GM12878 (cell line): ENCODE measurements at regions not wholly inside any gene's neighbourhood (a gene's known extent, or its start where the extent isn't known, plus 50 kb on each side); places are given as distances from the start of the nearest gene placed in this dataset.

Source experiments
- ATAC-seq: fragments of 200-7000 bp; cut with Tn5 transposase; 3 replicates; pipeline ENCODE4 v1.9.1; 2020; ENCODE audit warnings: mild to moderate bottlenecking, moderate library complexity
- BruUV-seq: library from RNA; stranded (reverse); fragments of 400-500 nt; replicated peaks from 2 replicates; lab custom pipeline; 2021; lab: Mats Ljungman, UMichigan
- CTCF ChIA-PET: fragments of 300-600 bp; sonication (Branson Sonifier 250); formaldehyde crosslinking; extraction: SDS; loops from one replicate; lab custom pipeline; 2021; ENCODE audit warnings: inconsistent platforms; lab: Yijun Ruan, JAX
- POLR2A ChIA-PET: fragments of 350-600 bp; formaldehyde crosslinking; extraction: SDS; loops from one replicate; lab custom pipeline; 2021; ENCODE audit warnings: inconsistent platforms; lab: Charles Lee
- RAD21 ChIA-PET: fragments of 300-600 bp; sonication (Branson Sonifier 250); formaldehyde crosslinking; loops from one replicate; lab custom pipeline; 2023; ENCODE audit warnings: antibody characterized with exemption; ENCODE audit not compliant: unreplicated experiment; lab: Charles Lee
- SMC1A ChIA-PET: fragments of 300-600 bp; sonication (Branson Sonifier 250); formaldehyde crosslinking; loops from one replicate; lab custom pipeline; 2023; ENCODE audit not compliant: unreplicated experiment, uncharacterized antibody; lab: Charles Lee
- DNase-seq: peaks from one replicate; pipeline ENCODE4 v3.0.0-alpha.2; 2011; ENCODE audit warnings: low read depth, low spot score
- FAIRE-seq: peaks from 3 replicates; lab custom pipeline; 2011; peaks lifted over from hg19 to GRCh38; lab: Jason Lieb, UNC
- H2AFZ ChIP-seq: 2 replicates; pipeline ENCODE4 v1.6.0; 2011; ENCODE audit warnings: low read depth, low read length, control low read depth; ENCODE audit not compliant: control insufficient read depth
- H3K27ac ChIP-seq: 2 replicates; pipeline ENCODE4 v1.5.1; 2011; ENCODE audit warnings: control low read depth; ENCODE audit not compliant: control insufficient read depth, insufficient read depth
- H3K27me3 ChIP-seq, 2 experiments: replicated peaks in 1 of 2; 2 replicates each; pipeline versions ENCODE4 v1.6.0 to v1.6.1; 2011; ENCODE audit warnings: low read length in 1 of 2; ENCODE audit not compliant: control insufficient read depth in 2 of 2, insufficient read depth in 2 of 2
- H3K36me3 ChIP-seq, 2 experiments: 2 replicates each; pipeline ENCODE4 v1.5.1; 2011; ENCODE audit warnings: low read length in 1 of 2; ENCODE audit not compliant: control insufficient read depth in 2 of 2, insufficient read depth in 2 of 2
- H3K4me1 ChIP-seq: 2 replicates; pipeline ENCODE4 v1.6.1; 2011; ENCODE audit warnings: mild to moderate bottlenecking, low read length, moderate library complexity, mixed read lengths; ENCODE audit not compliant: control insufficient read depth, insufficient read depth
- H3K4me2 ChIP-seq: 2 replicates; pipeline ENCODE4 v1.6.0; 2011; ENCODE audit warnings: control low read depth; ENCODE audit not compliant: control insufficient read depth, insufficient read depth
- H3K4me3 ChIP-seq: fragments of 200-600 bp; sonication (generic); 2 replicates; pipeline ENCODE4 v1.5.1; 2016
- H3K79me2 ChIP-seq: 2 replicates; pipeline ENCODE4 v1.6.0; 2011; ENCODE audit warnings: low read length; ENCODE audit not compliant: control insufficient read depth, insufficient read depth
- H3K9ac ChIP-seq: 2 replicates; pipeline ENCODE4 v1.8.0; 2011; ENCODE audit warnings: low read length, control low read depth, mixed read lengths; ENCODE audit not compliant: control insufficient read depth, insufficient read depth
- H3K9me3 ChIP-seq: replicated peaks from 3 replicates; pipeline ENCODE4 v1.5.1; 2011; ENCODE audit warnings: mild to moderate bottlenecking, low read length; ENCODE audit not compliant: control insufficient read depth, insufficient read depth
- H4K20me1 ChIP-seq: 2 replicates; pipeline ENCODE4 v1.6.0; 2011; ENCODE audit not compliant: control insufficient read depth, insufficient read depth
- BCL3 ChIP-seq: IDR thresholded peaks from 2 replicates; pipeline ENCODE4 v1.6.1; 2011; ENCODE audit warnings: borderline replicate concordance, low read depth, mild to moderate bottlenecking, moderate library complexity, low read length; ENCODE audit not compliant: insufficient read depth, poor library complexity, severe bottlenecking
- CEBPB ChIP-seq, 2 experiments: fragments of 150-350 bp in 1 of 2; IDR thresholded peaks; 2 replicates each; pipeline ENCODE4 v1.6.1; 2012 to 2014; ENCODE audit warnings: low read depth in 2 of 2, low read length in 2 of 2, borderline replicate concordance in 1 of 2, inconsistent platforms in 1 of 2
- IRF4 ChIP-seq: IDR thresholded peaks from 2 replicates; pipeline ENCODE4 v1.6.1; 2011; ENCODE audit warnings: low read depth, low read length
- KDM1A ChIP-seq: fragments of 200-600 bp; sonication (generic); IDR thresholded peaks from 2 replicates; pipeline ENCODE4 v1.6.1; 2016; ENCODE audit warnings: borderline replicate concordance
- SKIL ChIP-seq: fragments of 450-650 bp; IDR thresholded peaks from 2 replicates; pipeline ENCODE4 v1.6.1; 2017; ENCODE audit warnings: mild to moderate bottlenecking, low read depth, inconsistent platforms; ENCODE audit not compliant: poor library complexity, severe bottlenecking
- TARDBP ChIP-seq: IDR thresholded peaks from 2 replicates; pipeline ENCODE4 v1.6.1; 2016; ENCODE audit warnings: borderline replicate concordance
- ZBED1 ChIP-seq: IDR thresholded peaks from 2 replicates; pipeline ENCODE4 v1.6.1; 2016; ENCODE audit warnings: borderline replicate concordance
- in situ Hi-C: fragments of 300-500 bp; cut with MboI; formaldehyde crosslinking; loops from 9 replicates; pipeline ENCODE4 v1.14.3; 2018; ENCODE audit warnings: mixed read lengths
- intact Hi-C: fragments of 100-400 bp; cut with micrococcal nuclease; formaldehyde crosslinking; loops from one replicate; pipeline ENCODE4 v1.14.2; 2022; ENCODE audit not compliant: unreplicated experiment

- H3K4me2 ChIP-seq: no peak overlapping the region
- no peak overlapping the region for H3K27ac ChIP-seq
- no peaks in the 10 kb centered on the region for H4K20me1 ChIP-seq
- CTCF ChIA-PET: no interaction called here
- no peak overlapping the region for H3K4me3 ChIP-seq
- intact Hi-C loops: no loop called here
- POLR2A ChIA-PET: no interaction called here
- H3K79me2 ChIP-seq: no peaks in the 10 kb centered on the region
- no TSS peak for BruUV-seq
- H3K36me3 ChIP-seq: no peaks in the 10 kb centered on the region
- no peak for TF ChIP-seq IRF4
- TF ChIP-seq SKIL: no peak
- TF ChIP-seq TARDBP: no peak
- TF ChIP-seq ZBED1: no peak
- TF ChIP-seq CEBPB (IDR thresholded peaks at IDR 0.05; ENCODE audit: borderline replicate concordance in 1 of 2, low read depth in 2 of 2, low read length in 2 of 2): no peak
- no peak for TF ChIP-seq KDM1A
- no peak for TF ChIP-seq BCL3
- TF ChIP-seq, all 136 proteins: peak for 0
- H3K9me3 ChIP-seq: no peaks in the 10 kb centered on the region
- FAIRE-seq: no peak
- H2AFZ ChIP-seq: no peak overlapping the region
- H3K27me3 ChIP-seq: no peaks in the 10 kb centered on the region
- in situ Hi-C loops: no loop called here
- no peaks in the 10 kb centered on the region for H3K4me1 ChIP-seq
- ATAC-seq: no peak
- no peak overlapping the region for H3K9ac ChIP-seq
- ChIA-PET RAD21 (no interaction called here), SMC1A (no interaction called here)
- no peak for DNase-seq
These were observed 893.2 kb downstream of the SLC16A7 start for GRCh38 chr12:60489071-60489470.
